GM23248 (cell line): ENCODE measurements at regions not wholly inside any gene's neighbourhood (a gene's known extent, or its start where the extent isn't known, plus 50 kb on each side); places are given as distances from the start of the nearest gene placed in this dataset.

ENCODE experiments used
- EZH2 ChIP-seq: fragments of 200-600 bp; sonication (generic); IDR thresholded peaks from 2 replicates; pipeline ENCODE4 v1.6.1; 2018; ENCODE audit warnings: antibody characterized with exemption, mild to moderate bottlenecking; ENCODE audit not compliant: insufficient read depth, poor library complexity, severe bottlenecking
- EZH2phosphoT487 ChIP-seq: fragments of 200-600 bp; sonication (generic); IDR thresholded peaks from 2 replicates; pipeline ENCODE4 v1.6.1; 2018; ENCODE audit warnings: antibody characterized with exemption, moderate library complexity, mild to moderate bottlenecking, low read depth; ENCODE audit not compliant: insufficient read depth

- no peak for TF ChIP-seq EZH2
- TF ChIP-seq EZH2phosphoT487: no peak
These were observed 262.9 kb downstream of the ASMT start for GRCh38 chrX:1877780-1878179.
